Activated B cell treated with CpG ODN at 0.5 μM for 24 hours (primary cell): ENCODE measurements at regions not wholly inside any gene's neighbourhood (a gene's known extent, or its start where the extent isn't known, plus 50 kb on each side); places are given as distances from the start of the nearest gene placed in this dataset.
"Not testable (repeated sequence)": the region's sequence is repeated elsewhere in the genome, so short reads cannot be mapped to it uniquely, and the experiment has no call there.

Experiments used
- ATAC-seq: fragments of 200-7000 bp; cut with Tn5 transposase; one replicate; pipeline ENCODE4 v1.10.0; 2021; ENCODE audit warnings: low read depth, mild to moderate bottlenecking, moderate library complexity
- CTCF ChIA-PET: fragments of 350-600 bp; sonication (Branson Sonifier 250); formaldehyde crosslinking; loops from one replicate; lab custom pipeline; 2021; ENCODE audit warnings: antibody characterized with exemption; lab: Charles Lee
- POLR2A ChIA-PET: fragments of 350-600 bp; sonication (Branson Sonifier 250); formaldehyde crosslinking; loops from one replicate; lab custom pipeline; 2021; ENCODE audit warnings: antibody characterized with exemption; lab: Charles Lee
- DNase-seq: peaks from one replicate; pipeline ENCODE4 v3.0.0; 2022
- H3K27ac Mint-ChIP-seq: one replicate; pipeline ENCODE4 v1.8.0; 2020; ENCODE audit warnings: mixed read lengths
- H3K27me3 Mint-ChIP-seq: one replicate; pipeline ENCODE4 v1.8.0; 2021; ENCODE audit warnings: mixed read lengths
- H3K36me3 Mint-ChIP-seq: one replicate; pipeline ENCODE4 v1.8.0; 2021; ENCODE audit warnings: low read depth, mixed read lengths
- H3K4me1 Mint-ChIP-seq: one replicate; pipeline ENCODE4 v1.8.0; 2021; ENCODE audit warnings: mixed read lengths
- H3K4me3 Mint-ChIP-seq: one replicate; pipeline ENCODE4 v1.8.0; 2020; ENCODE audit warnings: mild to moderate bottlenecking, mixed read lengths
- H3K9me3 Mint-ChIP-seq: one replicate; pipeline ENCODE4 v1.8.0; 2020; ENCODE audit warnings: mixed read lengths
- intact Hi-C: fragments of 100-400 bp; cut with micrococcal nuclease; formaldehyde crosslinking; loops from one replicate; pipeline ENCODE4 v1.15.1; 2024

DNA sequence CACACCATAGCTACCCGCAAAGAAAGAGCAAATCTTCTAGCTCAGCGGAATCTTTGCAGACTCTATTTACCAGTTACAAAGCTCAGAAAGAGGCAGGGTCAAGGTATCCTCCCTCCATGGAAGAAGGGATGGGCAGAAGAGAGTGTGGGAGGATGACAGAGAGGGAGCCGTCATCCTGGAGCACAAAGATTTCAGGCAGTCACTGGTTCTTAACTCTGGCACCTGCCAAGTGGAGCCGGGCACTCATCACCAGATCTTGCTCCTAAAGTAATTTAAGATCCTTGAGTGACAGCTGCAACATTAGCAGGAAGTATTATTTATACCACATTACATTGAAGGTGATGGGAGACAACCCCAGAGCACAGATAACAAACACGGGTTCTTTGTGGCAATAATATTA lies 102.5 kb upstream of the NBPF26 start:
- ATAC-seq, DNase-seq, H3K27me3 Mint-ChIP-seq, CTCF ChIA-PET, H3K27ac Mint-ChIP-seq, H3K4me3 Mint-ChIP-seq, H3K4me1 Mint-ChIP-seq, H3K36me3 Mint-ChIP-seq, POLR2A ChIA-PET, intact Hi-C loops, H3K9me3 Mint-ChIP-seq: not testable (repeated sequence)

GRCh38 chr1:120623539-120623938 lies 100.2 kb upstream of the NBPF26 start:
- H3K4me1 Mint-ChIP-seq, H3K9me3 Mint-ChIP-seq, DNase-seq, H3K27me3 Mint-ChIP-seq, POLR2A ChIA-PET, CTCF ChIA-PET, H3K36me3 Mint-ChIP-seq, ATAC-seq, H3K27ac Mint-ChIP-seq, intact Hi-C loops, H3K4me3 Mint-ChIP-seq: not testable (repeated sequence)

- ATAC-seq, CTCF ChIA-PET, DNase-seq, H3K9me3 Mint-ChIP-seq, H3K4me1 Mint-ChIP-seq, H3K4me3 Mint-ChIP-seq, H3K36me3 Mint-ChIP-seq, H3K27ac Mint-ChIP-seq, intact Hi-C loops, POLR2A ChIA-PET, H3K27me3 Mint-ChIP-seq: not testable (repeated sequence)
These were observed 99.1 kb upstream of the NBPF26 start for GRCh38 chr1:120624565-120625064.

GRCh38 chr1:120629832-120630455 lies 93.8 kb upstream of the NBPF26 start:
- POLR2A ChIA-PET, DNase-seq, H3K27ac Mint-ChIP-seq, H3K4me1 Mint-ChIP-seq, H3K36me3 Mint-ChIP-seq, H3K4me3 Mint-ChIP-seq, CTCF ChIA-PET, intact Hi-C loops, ATAC-seq, H3K9me3 Mint-ChIP-seq, H3K27me3 Mint-ChIP-seq: not testable (repeated sequence)

GRCh38 chr1:120634816-120635806 lies 88.6 kb upstream of the NBPF26 start:
- intact Hi-C loops, result not testable (repeated sequence)

DNA sequence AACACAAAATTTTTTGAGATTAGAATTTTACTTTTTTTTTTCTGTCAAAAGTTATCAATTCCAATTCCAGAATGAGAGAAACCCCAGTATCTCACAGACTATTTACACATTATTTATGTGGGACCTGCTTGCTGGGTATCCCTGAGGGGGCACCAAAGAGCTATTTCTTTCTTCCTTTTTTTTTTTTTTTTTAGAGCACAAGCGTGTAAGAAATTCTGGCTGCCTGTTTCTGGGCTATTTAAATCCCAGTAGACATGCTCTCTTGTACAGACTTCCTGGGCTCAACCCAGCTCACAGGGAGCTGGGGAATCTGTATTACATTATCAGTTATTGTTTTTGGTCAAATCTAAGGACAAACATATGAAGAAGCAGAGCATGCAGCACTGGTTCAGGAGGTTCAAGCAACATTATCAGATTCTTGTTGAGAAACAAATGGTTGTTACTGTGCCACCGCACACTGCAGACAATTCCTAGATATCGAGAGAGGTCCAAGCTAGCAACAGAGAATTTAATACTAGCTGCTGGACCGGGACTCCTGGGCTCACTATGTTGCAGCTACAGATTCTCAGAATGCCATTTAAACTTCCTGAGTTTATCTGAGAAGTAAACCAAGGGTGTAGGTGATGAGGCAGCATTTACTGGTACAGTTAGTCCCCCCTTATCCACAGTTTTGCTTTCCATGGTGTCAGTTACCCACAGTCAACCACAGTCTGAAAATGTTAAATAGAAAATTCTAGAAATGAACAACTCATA lies 83.3 kb upstream of the NBPF26 start:
- peak; percentile 28 for ATAC-seq
- H3K27me3 Mint-ChIP-seq, intact Hi-C loops, H3K9me3 Mint-ChIP-seq, DNase-seq, H3K27ac Mint-ChIP-seq, H3K4me3 Mint-ChIP-seq, H3K36me3 Mint-ChIP-seq, CTCF ChIA-PET, POLR2A ChIA-PET, H3K4me1 Mint-ChIP-seq: not testable (repeated sequence)

More at GRCh38 chr1:120634816-120635806, 88.6 kb upstream of the NBPF26 start:
- POLR2A ChIA-PET, H3K27me3 Mint-ChIP-seq, H3K27ac Mint-ChIP-seq, ATAC-seq, H3K9me3 Mint-ChIP-seq, H3K4me1 Mint-ChIP-seq, CTCF ChIA-PET, H3K4me3 Mint-ChIP-seq, DNase-seq, H3K36me3 Mint-ChIP-seq: not testable (repeated sequence)

DNA sequence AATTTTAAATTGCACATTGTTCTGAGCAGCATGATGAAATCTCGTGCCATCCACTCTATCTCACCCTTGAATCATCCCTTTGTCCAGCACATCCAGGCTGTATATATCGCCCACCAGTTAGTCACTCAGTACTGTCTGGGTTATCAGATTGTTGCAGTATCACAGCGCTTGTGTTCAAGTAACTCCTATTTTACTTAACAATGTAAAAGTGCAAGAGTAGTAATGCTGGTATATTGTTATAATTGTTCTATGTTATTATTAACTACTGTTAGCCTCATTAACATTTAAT lies 82.8 kb upstream of the NBPF26 start:
- intact Hi-C loops, DNase-seq, H3K27ac Mint-ChIP-seq, H3K9me3 Mint-ChIP-seq, POLR2A ChIA-PET, H3K27me3 Mint-ChIP-seq, H3K4me1 Mint-ChIP-seq, H3K4me3 Mint-ChIP-seq, ATAC-seq, H3K36me3 Mint-ChIP-seq, CTCF ChIA-PET: not testable (repeated sequence)

GRCh38 chr1:120647182-120647581 lies 76.6 kb upstream of the NBPF26 start:
- H3K27me3 Mint-ChIP-seq, POLR2A ChIA-PET, H3K4me1 Mint-ChIP-seq, H3K9me3 Mint-ChIP-seq, ATAC-seq, DNase-seq, CTCF ChIA-PET, intact Hi-C loops, H3K4me3 Mint-ChIP-seq, H3K27ac Mint-ChIP-seq, H3K36me3 Mint-ChIP-seq: not testable (repeated sequence)

GRCh38 chr1:120648915-120649623 lies 74.7 kb upstream of the NBPF26 start:
- ATAC-seq, intact Hi-C loops, H3K4me3 Mint-ChIP-seq, DNase-seq, H3K36me3 Mint-ChIP-seq, H3K9me3 Mint-ChIP-seq, H3K27me3 Mint-ChIP-seq, CTCF ChIA-PET, POLR2A ChIA-PET, H3K27ac Mint-ChIP-seq, H3K4me1 Mint-ChIP-seq: not testable (repeated sequence)

GRCh38 chr1:120649730-120650129 lies 74.0 kb upstream of the NBPF26 start:
- H3K4me1 Mint-ChIP-seq, CTCF ChIA-PET, H3K4me3 Mint-ChIP-seq, POLR2A ChIA-PET, H3K27ac Mint-ChIP-seq, H3K27me3 Mint-ChIP-seq, ATAC-seq, H3K9me3 Mint-ChIP-seq, H3K36me3 Mint-ChIP-seq, DNase-seq, intact Hi-C loops: not testable (repeated sequence)

DNA sequence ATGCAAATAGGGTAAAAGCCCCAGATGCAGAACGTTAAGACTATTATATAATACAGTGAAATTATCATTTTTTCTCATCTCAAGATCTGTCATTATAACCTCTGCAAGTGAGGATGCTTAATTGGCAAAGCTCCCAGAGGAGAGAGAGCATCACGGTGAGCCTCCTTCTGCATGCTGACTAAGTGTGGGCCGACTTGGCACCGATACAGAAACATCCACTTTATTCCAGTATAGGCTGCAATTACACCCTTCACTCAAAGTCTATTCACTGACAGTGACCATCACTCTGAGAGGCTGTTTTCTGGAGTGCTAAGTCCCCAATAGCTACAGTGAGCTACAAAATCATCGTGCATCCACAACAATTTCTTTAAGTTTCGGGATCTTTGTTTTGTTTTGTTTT lies 69.6 kb upstream of the NBPF26 start:
- ATAC-seq, CTCF ChIA-PET, H3K4me1 Mint-ChIP-seq, H3K36me3 Mint-ChIP-seq, intact Hi-C loops, POLR2A ChIA-PET, H3K4me3 Mint-ChIP-seq, H3K27ac Mint-ChIP-seq, DNase-seq, H3K9me3 Mint-ChIP-seq, H3K27me3 Mint-ChIP-seq: not testable (repeated sequence)
